T-helper 9 cell (primary cell): ENCODE measurements at regions not wholly inside any gene's neighbourhood (a gene's known extent, or its start where the extent isn't known, plus 50 kb on each side); places are given as distances from the start of the nearest gene placed in this dataset.

Experiments
- DNase-seq: peaks from one replicate; pipeline ENCODE4 v3.0.0-alpha.2; 2020

- no peak for DNase-seq
Observed at GRCh38 chr11:80458376-80458775, 1017.5 kb upstream of the TENM4 start.

- no peak for DNase-seq
Observed at GRCh38 chr11:80457823-80458222, 1017.0 kb upstream of the TENM4 start.

GRCh38 chr11:80455818-80456217 lies 1015.0 kb upstream of the TENM4 start:
- DNase-seq, result no peak

GRCh38 chr11:80451105-80451504 lies 1010.3 kb upstream of the TENM4 start:
- no peak for DNase-seq

- DNase-seq, result no peak
Observed at GRCh38 chr11:80448709-80449108, 1007.9 kb upstream of the TENM4 start.

GRCh38 chr11:80443177-80443576 lies 1002.3 kb upstream of the TENM4 start:
- no peak for DNase-seq

- DNase-seq, result no peak
Observed at GRCh38 chr11:80441821-80442220, 1001.0 kb upstream of the TENM4 start.

- DNase-seq, result no peak
Observed at GRCh38 chr11:80440835-80441234, 1000.0 kb upstream of the TENM4 start.

- DNase-seq, result no peak
Observed at GRCh38 chr11:80436547-80436946, 995.7 kb upstream of the TENM4 start.

GRCh38 chr11:80435345-80435744 lies 994.5 kb upstream of the TENM4 start:
- DNase-seq, result no peak

- DNase-seq, result no peak
Observed at GRCh38 chr11:80432057-80432456, 991.2 kb upstream of the TENM4 start.

- DNase-seq, result no peak
Observed at GRCh38 chr11:80424012-80424695, 983.3 kb upstream of the TENM4 start.

- DNase-seq, result no peak
Observed at GRCh38 chr11:80420374-80420773, 979.5 kb upstream of the TENM4 start.

- DNase-seq, result no peak
Observed at GRCh38 chr11:80417681-80418080, 976.9 kb upstream of the TENM4 start.

- no peak for DNase-seq
Observed at GRCh38 chr11:80415580-80415979, 974.8 kb upstream of the TENM4 start.

- DNase-seq, result no peak
Observed at GRCh38 chr11:80414181-80415165, 973.6 kb upstream of the TENM4 start.

GRCh38 chr11:80412604-80413003 lies 971.8 kb upstream of the TENM4 start:
- no peak for DNase-seq

- DNase-seq, result no peak
Observed at GRCh38 chr11:80393210-80393609, 952.4 kb upstream of the TENM4 start.

- no peak for DNase-seq
Observed at GRCh38 chr11:80390505-80390904, 949.7 kb upstream of the TENM4 start.

GRCh38 chr11:80388536-80388935 lies 947.7 kb upstream of the TENM4 start:
- DNase-seq, result no peak

- no peak for DNase-seq
Observed at GRCh38 chr11:80388130-80388529, 947.3 kb upstream of the TENM4 start.

GRCh38 chr11:80383655-80384054 lies 942.8 kb upstream of the TENM4 start:
- no peak for DNase-seq

- no peak for DNase-seq
Observed at GRCh38 chr11:80379620-80380278, 938.9 kb upstream of the TENM4 start.

- DNase-seq, result no peak
Observed at GRCh38 chr11:80371931-80372330, 931.1 kb upstream of the TENM4 start.
